Brain microvascular endothelial cell (primary cell): ENCODE measurements at regions not wholly inside any gene's neighbourhood (a gene's known extent, or its start where the extent isn't known, plus 50 kb on each side); places are given as distances from the start of the nearest gene placed in this dataset.
A peak's percentile ranks its signal among the peaks of the same experiment; 100 is the strongest.

Source experiments
- DNase-seq: peaks from one replicate; pipeline ENCODE4 v3.0.0-alpha.2; 2020
- H3K27ac ChIP-seq: fragments of 250-450 bp; sonication (Bioruptor Pico); 2 replicates; pipeline ENCODE4 v1.5.1; 2020; ENCODE audit warnings: mild to moderate bottlenecking, moderate library complexity
- H3K27me3 ChIP-seq: fragments of 250-450 bp; sonication (Bioruptor Pico); replicated peaks from 2 replicates; pipeline ENCODE4 v1.5.1; 2020; ENCODE audit warnings: mild to moderate bottlenecking
- H3K36me3 ChIP-seq: fragments of 250-450 bp; sonication (Bioruptor Pico); replicated peaks from 2 replicates; pipeline ENCODE4 v1.5.1; 2020; ENCODE audit warnings: mild to moderate bottlenecking
- H3K4me3 ChIP-seq: 2 replicates; pipeline ENCODE4 v1.5.1; 2011; ENCODE audit warnings: low read depth, mild to moderate bottlenecking, control low read depth, low read length, moderate library complexity
- in situ Hi-C: cut with HindIII; loops from 2 replicates; pipeline ENCODE4 v1.10.0; 2017; ENCODE audit warnings: low sequenced_read_pairs, low pct_ligation_motif_present
- TF ChIP-seq, protein P1 (sequence below): IDR thresholded peaks from 2 replicates; pipeline ENCODE4 v1.5.1; 2011; ENCODE audit warnings: low read depth, mild to moderate bottlenecking, moderate library complexity, low read length, control low read depth, inconsistent platforms; ENCODE audit errors: missing control alignments

GRCh38 chr10:130300608-130301020 is 164.4 kb downstream of the GLRX3 start:
- TF ChIP-seq, protein P1, sequence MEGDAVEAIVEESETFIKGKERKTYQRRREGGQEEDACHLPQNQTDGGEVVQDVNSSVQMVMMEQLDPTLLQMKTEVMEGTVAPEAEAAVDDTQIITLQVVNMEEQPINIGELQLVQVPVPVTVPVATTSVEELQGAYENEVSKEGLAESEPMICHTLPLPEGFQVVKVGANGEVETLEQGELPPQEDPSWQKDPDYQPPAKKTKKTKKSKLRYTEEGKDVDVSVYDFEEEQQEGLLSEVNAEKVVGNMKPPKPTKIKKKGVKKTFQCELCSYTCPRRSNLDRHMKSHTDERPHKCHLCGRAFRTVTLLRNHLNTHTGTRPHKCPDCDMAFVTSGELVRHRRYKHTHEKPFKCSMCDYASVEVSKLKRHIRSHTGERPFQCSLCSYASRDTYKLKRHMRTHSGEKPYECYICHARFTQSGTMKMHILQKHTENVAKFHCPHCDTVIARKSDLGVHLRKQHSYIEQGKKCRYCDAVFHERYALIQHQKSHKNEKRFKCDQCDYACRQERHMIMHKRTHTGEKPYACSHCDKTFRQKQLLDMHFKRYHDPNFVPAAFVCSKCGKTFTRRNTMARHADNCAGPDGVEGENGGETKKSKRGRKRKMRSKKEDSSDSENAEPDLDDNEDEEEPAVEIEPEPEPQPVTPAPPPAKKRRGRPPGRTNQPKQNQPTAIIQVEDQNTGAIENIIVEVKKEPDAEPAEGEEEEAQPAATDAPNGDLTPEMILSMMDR = no peak
- H3K27ac ChIP-seq = no peak overlapping the region
- H3K36me3 ChIP-seq = no peaks in the 10 kb centered on the region
- in situ Hi-C loops = no loop called here
- H3K27me3 ChIP-seq = no peaks in the 10 kb centered on the region
- H3K4me3 ChIP-seq = peak overlapping the region; percentile 26
- no peak for DNase-seq

GRCh38 chr10:130301021-130301892 is 165.1 kb downstream of the GLRX3 start:
- H3K4me3 ChIP-seq = peak overlapping the region; percentile 26
- DNase-seq = no peak
- no peaks in the 10 kb centered on the region for H3K27me3 ChIP-seq
- H3K36me3 ChIP-seq = no peaks in the 10 kb centered on the region
- in situ Hi-C loops = no loop called here
- H3K27ac ChIP-seq = no peak overlapping the region
- TF ChIP-seq, protein P1 = no peak

- DNase-seq = no peak
- TF ChIP-seq, protein P1 = no peak
- Histone ChIP-seq H3K27ac (no peak overlapping the region), H3K36me3 (no peaks in the 10 kb centered on the region), H3K27me3 (no peaks in the 10 kb centered on the region), H3K4me3 (no peak overlapping the region)
- in situ Hi-C loops = no loop called here
These were observed 190.8 kb downstream of the GLRX3 start for GRCh38 chr10:130326954-130327353.

- TF ChIP-seq, protein P1 = no peak
- Histone ChIP-seq H3K27me3 (no peaks in the 10 kb centered on the region), H3K4me3 (no peak overlapping the region), H3K36me3 (no peaks in the 10 kb centered on the region), H3K27ac (no peak overlapping the region)
- in situ Hi-C loops = no loop called here
- DNase-seq = no peak
These were observed 193.6 kb downstream of the GLRX3 start for GRCh38 chr10:130329792-130330191.

- in situ Hi-C loops = no loop called here
These were observed 197.0 kb downstream of the GLRX3 start for GRCh38 chr10:130333185-130333584.

More at GRCh38 chr10:130333185-130333584, 197.0 kb downstream of the GLRX3 start:
- H3K4me3 ChIP-seq = no peak overlapping the region
- no peaks in the 10 kb centered on the region for H3K36me3 ChIP-seq
- no peaks in the 10 kb centered on the region for H3K27me3 ChIP-seq
- no peak overlapping the region for H3K27ac ChIP-seq
- no peak for DNase-seq
- TF ChIP-seq, protein P1 = no peak
